ENCODE measurements at regions not wholly inside any gene's neighbourhood (a gene's known extent, or its start where the extent isn't known, plus 50 kb on each side); places are given as distances from the start of the nearest gene placed in this dataset.

GRCh38 chr7:22571766-22572165 is 71.8 kb upstream of the STEAP1B start:
- TF ChIP-seq RAD21 (IDR thresholded peaks at IDR 0.05) (no peak), MAX (IDR thresholded peaks at IDR 0.05) (no peak), CTCF (IDR thresholded peaks at IDR 0.05; ENCODE audit: low read depth, low read length, missing input control) (no peak), YY1 (IDR thresholded peaks at IDR 0.05) (no peak), TAF1 (conservative IDR thresholded peaks at IDR 0.05) (no peak), RXRA (IDR thresholded peaks at IDR 0.05) (no peak), SP1 (IDR thresholded peaks at IDR 0.05) (no peak), EGR1 (IDR thresholded peaks at IDR 0.05; ENCODE audit: low read depth in 2 of 2) (no peak), ZBTB33 (IDR thresholded peaks at IDR 0.05) (no peak), GABPA (IDR thresholded peaks at IDR 0.05 in 1 of 2, conservative IDR thresholded peaks at IDR 0.05 in 1 of 2) (no peak), REST (IDR thresholded peaks at IDR 0.05) (no peak), ATF3 (IDR thresholded peaks at IDR 0.05) (no peak), JUND (IDR thresholded peaks at IDR 0.05) (no peak), HNF4A (conservative IDR thresholded peaks at IDR 0.05) (no peak)

All from liver (tissue), 3 donors.